ENCODE measurements at regions not wholly inside any gene's neighbourhood (a gene's known extent, or its start where the extent isn't known, plus 50 kb on each side); places are given as distances from the start of the nearest gene placed in this dataset.

DNA sequence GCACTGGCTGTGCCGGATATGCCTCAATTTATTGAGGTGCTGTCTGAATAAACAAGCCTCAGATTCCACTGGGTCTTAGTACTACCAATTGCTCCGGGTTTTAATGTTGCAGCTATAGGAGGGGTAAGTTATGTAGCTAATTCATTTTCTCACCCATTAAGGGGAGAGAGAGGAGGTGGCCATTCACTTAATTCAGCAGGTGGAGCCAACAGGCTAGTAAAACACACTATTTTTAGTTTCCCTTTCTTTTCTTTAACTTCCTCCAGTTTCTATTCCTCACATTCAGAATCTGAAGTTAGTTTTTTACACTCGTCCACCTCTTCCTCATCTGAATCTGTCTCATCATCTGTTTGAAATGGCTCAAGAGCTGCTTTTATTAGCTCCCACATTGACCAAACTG lies 105.6 kb upstream of the CDH10 start:
- CTCF ChIA-PET, result interaction anchor here (1.4 kb wide), 1 partner anchor 35 kb away, joined by 3 read pairs; no protein-coding TSS in a partner anchor
- Histone ChIP-seq H3K27ac (no peak overlapping the region), H3K9me3 (no peaks in the 10 kb centered on the region), H3K4me3 (no peak overlapping the region), H3K4me2 (no peak overlapping the region; the same call in 2 of the 3 replicates), H3K4me1 (no peaks in the 10 kb centered on the region)
- DNase-seq (ENCODE audit: low read depth in 1 of 2, low spot score in 1 of 2) (no peak), ATAC-seq (no peak), FAIRE-seq (no peak)
- POLR2A ChIA-PET, result no interaction called here
- TF ChIP-seq, protein P1, sequence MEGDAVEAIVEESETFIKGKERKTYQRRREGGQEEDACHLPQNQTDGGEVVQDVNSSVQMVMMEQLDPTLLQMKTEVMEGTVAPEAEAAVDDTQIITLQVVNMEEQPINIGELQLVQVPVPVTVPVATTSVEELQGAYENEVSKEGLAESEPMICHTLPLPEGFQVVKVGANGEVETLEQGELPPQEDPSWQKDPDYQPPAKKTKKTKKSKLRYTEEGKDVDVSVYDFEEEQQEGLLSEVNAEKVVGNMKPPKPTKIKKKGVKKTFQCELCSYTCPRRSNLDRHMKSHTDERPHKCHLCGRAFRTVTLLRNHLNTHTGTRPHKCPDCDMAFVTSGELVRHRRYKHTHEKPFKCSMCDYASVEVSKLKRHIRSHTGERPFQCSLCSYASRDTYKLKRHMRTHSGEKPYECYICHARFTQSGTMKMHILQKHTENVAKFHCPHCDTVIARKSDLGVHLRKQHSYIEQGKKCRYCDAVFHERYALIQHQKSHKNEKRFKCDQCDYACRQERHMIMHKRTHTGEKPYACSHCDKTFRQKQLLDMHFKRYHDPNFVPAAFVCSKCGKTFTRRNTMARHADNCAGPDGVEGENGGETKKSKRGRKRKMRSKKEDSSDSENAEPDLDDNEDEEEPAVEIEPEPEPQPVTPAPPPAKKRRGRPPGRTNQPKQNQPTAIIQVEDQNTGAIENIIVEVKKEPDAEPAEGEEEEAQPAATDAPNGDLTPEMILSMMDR (IDR thresholded peaks at IDR 0.05), result no peak
- TF ChIP-seq, protein P2, sequence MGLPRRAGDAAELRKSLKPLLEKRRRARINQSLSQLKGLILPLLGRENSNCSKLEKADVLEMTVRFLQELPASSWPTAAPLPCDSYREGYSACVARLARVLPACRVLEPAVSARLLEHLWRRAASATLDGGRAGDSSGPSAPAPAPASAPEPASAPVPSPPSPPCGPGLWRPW (IDR thresholded peaks at IDR 0.05), result no peak
- 23% methylated on average over 3 of the region's 3 CpGs for WGBS (ENCODE audit: missing lambda C conversion rate)

DNA sequence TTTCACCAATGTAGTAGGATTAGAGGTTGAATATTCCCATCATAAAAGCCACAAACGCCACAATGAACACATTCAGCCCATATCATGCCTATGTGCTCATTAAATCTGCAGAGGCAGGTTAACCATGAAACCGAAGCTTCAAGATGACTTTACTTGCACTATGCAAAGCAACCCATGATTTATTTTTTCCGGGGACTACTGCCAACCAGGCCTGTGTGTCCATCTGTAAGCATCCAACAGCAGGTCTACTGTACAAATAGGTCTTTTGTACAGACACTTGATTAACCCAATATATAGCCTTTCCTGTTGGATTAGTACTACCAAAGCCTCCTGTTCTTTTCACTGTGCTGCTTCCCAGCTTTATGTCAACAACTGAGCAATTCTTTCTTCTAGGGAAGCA lies 104.9 kb upstream of the CDH10 start:
- WGBS (ENCODE audit: missing lambda C conversion rate), result 27% methylated on average over 3 of the region's 3 CpGs
- ChIA-PET CTCF (interaction anchor here (1.4 kb wide), 1 partner anchor 35 kb away, joined by 3 read pairs; no protein-coding TSS in a partner anchor), POLR2A (no interaction called here)
- H3K4me3 ChIP-seq, result no peak overlapping the region
- DNase-seq (ENCODE audit: low read depth in 1 of 2, low spot score in 1 of 2) (no peak), FAIRE-seq (no peak), ATAC-seq (no peak)
- no peak for TF ChIP-seq PHF8 (IDR thresholded peaks at IDR 0.05; ENCODE audit: borderline replicate concordance, low read depth)
- no peak for TF ChIP-seq FOXS1 (CRISPR knock-in tag; IDR thresholded peaks at IDR 0.05)
- no peak for TF ChIP-seq HEYL (CRISPR knock-in tag; IDR thresholded peaks at IDR 0.05)
- TF ChIP-seq MYC (IDR thresholded peaks at IDR 0.05; ENCODE audit: borderline replicate concordance, low read length), result no peak
- no peak overlapping the region for H3K4me2 ChIP-seq
- H3K9me3 ChIP-seq, result no peaks in the 10 kb centered on the region
- H3K27ac ChIP-seq, result no peak overlapping the region
- no peaks in the 10 kb centered on the region for H3K4me1 ChIP-seq

DNA sequence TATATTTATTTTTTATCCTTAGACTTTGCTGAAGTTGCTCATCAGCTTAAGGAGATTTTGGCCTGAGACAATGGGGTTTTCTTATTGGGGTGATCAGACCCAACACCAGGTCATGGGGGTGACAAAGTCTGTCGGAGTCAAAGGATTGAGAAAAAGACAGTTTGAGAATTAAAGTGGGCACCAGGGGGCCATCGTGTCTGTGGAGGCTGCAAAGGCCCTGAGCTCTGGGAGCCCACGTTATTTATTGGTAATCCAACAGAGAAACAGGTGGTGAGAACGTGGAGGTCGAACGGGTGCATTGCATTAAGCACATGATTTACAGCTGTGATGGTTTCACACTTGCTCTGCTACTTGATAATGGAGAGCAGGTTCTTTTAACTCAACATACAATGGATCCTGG lies 102.5 kb upstream of the CDH10 start:
- no peak overlapping the region for H3K27ac ChIP-seq
- DNase-seq (ENCODE audit: low read depth in 1 of 2, low spot score in 1 of 2) (no peak), ATAC-seq (no peak), FAIRE-seq (no peak)
- no peaks in the 10 kb centered on the region for H3K4me1 ChIP-seq
- TF ChIP-seq NPAS2 (CRISPR knock-in tag; IDR thresholded peaks at IDR 0.05; ENCODE audit: borderline replicate concordance) (no peak), NR3C1 (IDR thresholded peaks at IDR 0.05) (no peak), JUNB (IDR thresholded peaks at IDR 0.05) (no peak), ZNF302 (CRISPR knock-in tag; IDR thresholded peaks at IDR 0.05) (no peak), BHLHE40 (IDR thresholded peaks at IDR 0.05; ENCODE audit: low read depth, low read length) (no peak), EP300 (IDR thresholded peaks at IDR 0.05) (no peak), HOXB5 (CRISPR knock-in tag; IDR thresholded peaks at IDR 0.05) (no peak), SREBF2 (IDR thresholded peaks at IDR 0.05) (no peak), RCOR1 (IDR thresholded peaks at IDR 0.05; ENCODE audit: low read depth, low read length) (no peak), TFCP2L1 (CRISPR knock-in tag; IDR thresholded peaks at IDR 0.05) (no peak), GATA3 (IDR thresholded peaks at IDR 0.05; ENCODE audit: borderline replicate concordance) (no peak)
- TF ChIP-seq, protein P1 (IDR thresholded peaks at IDR 0.05), result no peak
- TF ChIP-seq, protein P3, sequence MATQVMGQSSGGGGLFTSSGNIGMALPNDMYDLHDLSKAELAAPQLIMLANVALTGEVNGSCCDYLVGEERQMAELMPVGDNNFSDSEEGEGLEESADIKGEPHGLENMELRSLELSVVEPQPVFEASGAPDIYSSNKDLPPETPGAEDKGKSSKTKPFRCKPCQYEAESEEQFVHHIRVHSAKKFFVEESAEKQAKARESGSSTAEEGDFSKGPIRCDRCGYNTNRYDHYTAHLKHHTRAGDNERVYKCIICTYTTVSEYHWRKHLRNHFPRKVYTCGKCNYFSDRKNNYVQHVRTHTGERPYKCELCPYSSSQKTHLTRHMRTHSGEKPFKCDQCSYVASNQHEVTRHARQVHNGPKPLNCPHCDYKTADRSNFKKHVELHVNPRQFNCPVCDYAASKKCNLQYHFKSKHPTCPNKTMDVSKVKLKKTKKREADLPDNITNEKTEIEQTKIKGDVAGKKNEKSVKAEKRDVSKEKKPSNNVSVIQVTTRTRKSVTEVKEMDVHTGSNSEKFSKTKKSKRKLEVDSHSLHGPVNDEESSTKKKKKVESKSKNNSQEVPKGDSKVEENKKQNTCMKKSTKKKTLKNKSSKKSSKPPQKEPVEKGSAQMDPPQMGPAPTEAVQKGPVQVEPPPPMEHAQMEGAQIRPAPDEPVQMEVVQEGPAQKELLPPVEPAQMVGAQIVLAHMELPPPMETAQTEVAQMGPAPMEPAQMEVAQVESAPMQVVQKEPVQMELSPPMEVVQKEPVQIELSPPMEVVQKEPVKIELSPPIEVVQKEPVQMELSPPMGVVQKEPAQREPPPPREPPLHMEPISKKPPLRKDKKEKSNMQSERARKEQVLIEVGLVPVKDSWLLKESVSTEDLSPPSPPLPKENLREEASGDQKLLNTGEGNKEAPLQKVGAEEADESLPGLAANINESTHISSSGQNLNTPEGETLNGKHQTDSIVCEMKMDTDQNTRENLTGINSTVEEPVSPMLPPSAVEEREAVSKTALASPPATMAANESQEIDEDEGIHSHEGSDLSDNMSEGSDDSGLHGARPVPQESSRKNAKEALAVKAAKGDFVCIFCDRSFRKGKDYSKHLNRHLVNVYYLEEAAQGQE (IDR thresholded peaks at IDR 0.05), result no peak
- TF ChIP-seq, protein P4, sequence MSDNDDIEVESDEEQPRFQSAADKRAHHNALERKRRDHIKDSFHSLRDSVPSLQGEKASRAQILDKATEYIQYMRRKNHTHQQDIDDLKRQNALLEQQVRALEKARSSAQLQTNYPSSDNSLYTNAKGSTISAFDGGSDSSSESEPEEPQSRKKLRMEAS (IDR thresholded peaks at IDR 0.05), result no peak
- no peak overlapping the region for H3K4me2 ChIP-seq
- CTCF ChIA-PET, result no interaction called here
- H3K9me3 ChIP-seq, result no peaks in the 10 kb centered on the region
- POLR2A ChIA-PET, result no interaction called here
- H3K4me3 ChIP-seq, result no peak overlapping the region
- WGBS (ENCODE audit: missing lambda C conversion rate), result 13% methylated on average over 6 of the region's 6 CpGs
